ENCODE measurements at regions not wholly inside any gene's neighbourhood (a gene's known extent, or its start where the extent isn't known, plus 50 kb on each side); places are given as distances from the start of the nearest gene placed in this dataset.

DNA sequence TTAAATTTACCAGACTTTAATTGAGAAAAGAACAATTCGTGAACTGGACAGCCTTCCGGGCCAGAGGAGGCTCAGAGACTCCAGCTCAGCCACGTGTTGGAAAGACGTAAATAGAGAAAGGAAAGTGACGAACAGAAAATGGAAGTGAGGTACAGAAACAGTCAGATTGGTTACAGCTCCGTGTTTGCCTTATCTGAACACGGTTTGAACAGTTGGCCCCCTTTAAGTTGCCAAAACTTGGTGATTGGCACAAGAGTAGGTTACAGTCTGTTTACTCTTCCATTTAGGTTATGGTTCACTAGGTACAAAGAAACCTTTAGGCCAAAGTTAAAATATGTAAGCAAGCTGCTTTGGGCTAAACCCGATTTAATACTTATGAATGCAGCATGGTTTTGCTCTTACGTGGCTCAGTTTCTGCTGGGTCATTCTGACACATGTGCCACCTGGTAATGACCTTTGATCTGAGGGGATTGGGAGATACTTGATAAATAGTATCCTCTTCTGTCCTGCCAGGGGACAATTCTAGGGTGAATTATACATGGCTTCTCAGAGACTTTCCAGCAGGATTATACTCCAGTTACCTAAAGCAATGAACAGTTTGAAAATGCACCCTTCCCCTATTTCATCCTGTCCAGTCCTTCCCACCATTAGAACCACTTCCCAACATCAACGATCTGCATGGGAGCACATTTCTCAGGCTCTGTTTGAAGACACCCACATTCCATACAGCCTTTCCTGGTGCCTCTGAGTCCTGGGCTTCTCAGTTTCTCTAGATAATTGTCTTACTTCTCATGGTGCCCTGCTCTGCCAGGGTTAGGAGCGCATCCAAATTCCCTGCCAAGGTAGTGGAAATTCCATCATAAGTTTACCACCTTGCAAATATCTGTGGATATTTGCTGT, 65.1 kb upstream of the TGIF1 start:
- BruUV-seq (replicated peaks), result no TSS peak
- POLR2A ChIA-PET (ENCODE audit: unreplicated experiment), result no interaction called here
- TF ChIP-seq POLR2A (IDR thresholded peaks at IDR 0.05; ENCODE audit: low read depth, low read length) (no peak), MAFK (IDR thresholded peaks at IDR 0.05; ENCODE audit: low read depth, low read length) (no peak), CEBPB (IDR thresholded peaks at IDR 0.05; ENCODE audit: low read depth, low read length) (no peak), MAZ (IDR thresholded peaks at IDR 0.05; ENCODE audit: borderline replicate concordance, low read depth, low read length) (no peak), NFE2L2 (IDR thresholded peaks at IDR 0.05; ENCODE audit: low read depth, low read length) (no peak), MXI1 (IDR thresholded peaks at IDR 0.05; ENCODE audit: borderline replicate concordance, low read depth, low read length) (no peak), RAD21 (IDR thresholded peaks at IDR 0.05; ENCODE audit: low read length) (no peak), SMC3 (IDR thresholded peaks at IDR 0.05; ENCODE audit: low read depth, low read length) (no peak), CHD1 (IDR thresholded peaks at IDR 0.05; ENCODE audit: low read depth, low read length) (no peak), BHLHE40 (IDR thresholded peaks at IDR 0.05; ENCODE audit: low read depth, low read length) (no peak), FOS (IDR thresholded peaks at IDR 0.05; ENCODE audit: low read depth, low read length) (no peak), RCOR1 (IDR thresholded peaks at IDR 0.05; ENCODE audit: insufficient replicate concordance, low read length) (no peak), RFX5 (IDR thresholded peaks at IDR 0.05; ENCODE audit: low read depth, low read length) (no peak)
- TF ChIP-seq, protein P1, sequence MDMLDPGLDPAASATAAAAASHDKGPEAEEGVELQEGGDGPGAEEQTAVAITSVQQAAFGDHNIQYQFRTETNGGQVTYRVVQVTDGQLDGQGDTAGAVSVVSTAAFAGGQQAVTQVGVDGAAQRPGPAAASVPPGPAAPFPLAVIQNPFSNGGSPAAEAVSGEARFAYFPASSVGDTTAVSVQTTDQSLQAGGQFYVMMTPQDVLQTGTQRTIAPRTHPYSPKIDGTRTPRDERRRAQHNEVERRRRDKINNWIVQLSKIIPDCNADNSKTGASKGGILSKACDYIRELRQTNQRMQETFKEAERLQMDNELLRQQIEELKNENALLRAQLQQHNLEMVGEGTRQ (IDR thresholded peaks at IDR 0.05; ENCODE audit: low read depth, low read length), result no peak
- TF ChIP-seq, protein P2, sequence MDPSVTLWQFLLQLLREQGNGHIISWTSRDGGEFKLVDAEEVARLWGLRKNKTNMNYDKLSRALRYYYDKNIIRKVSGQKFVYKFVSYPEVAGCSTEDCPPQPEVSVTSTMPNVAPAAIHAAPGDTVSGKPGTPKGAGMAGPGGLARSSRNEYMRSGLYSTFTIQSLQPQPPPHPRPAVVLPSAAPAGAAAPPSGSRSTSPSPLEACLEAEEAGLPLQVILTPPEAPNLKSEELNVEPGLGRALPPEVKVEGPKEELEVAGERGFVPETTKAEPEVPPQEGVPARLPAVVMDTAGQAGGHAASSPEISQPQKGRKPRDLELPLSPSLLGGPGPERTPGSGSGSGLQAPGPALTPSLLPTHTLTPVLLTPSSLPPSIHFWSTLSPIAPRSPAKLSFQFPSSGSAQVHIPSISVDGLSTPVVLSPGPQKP (IDR thresholded peaks at IDR 0.05; ENCODE audit: borderline replicate concordance, low read depth, low read length), result no peak

More for the DNA sequence above, 65.1 kb upstream of the TGIF1 start:
- ATAC-seq (ENCODE audit: low read depth) (no peak), DNase-seq (no peak)
- CTCF ChIA-PET, result no interaction called here
- intact Hi-C loops (cut with micrococcal nuclease), result no loop called here
- no peak overlapping the region for H3K9ac ChIP-seq (ENCODE audit: low read depth, low read length)
- H2AK9ac ChIP-seq (replicated peaks; ENCODE audit: low read depth, low read length, poor library complexity), result peak overlapping the region; percentile 31
- H3K4me1 ChIP-seq (ENCODE audit: control insufficient read depth, insufficient read depth, low read length), result no peaks in the 10 kb centered on the region
- H4K91ac ChIP-seq (ENCODE audit: insufficient read depth, low read depth, low read length), result no peak overlapping the region
- H3K56ac ChIP-seq (ENCODE audit: extremely low read depth, insufficient read depth, low read length), result no peak overlapping the region
- H2AK5ac ChIP-seq (ENCODE audit: low read depth, low read length), result no peak overlapping the region
- H3K27me3 ChIP-seq (ENCODE audit: control insufficient read depth, insufficient read depth, low read length), result peaks cover 3% of the 10 kb centered on the region; the same call in 1 of the 2 replicates
- H4K5ac ChIP-seq (ENCODE audit: low read depth, low read length), result no peak overlapping the region
- no peak overlapping the region for H3K18ac ChIP-seq (ENCODE audit: low read depth, low read length)
- H4K8ac ChIP-seq (ENCODE audit: low read depth in 2 of 2, low read length in 2 of 2), result no peak overlapping the region
- H3K4me2 ChIP-seq (ENCODE audit: low read depth, low read length), result no peak overlapping the region
- no peaks in the 10 kb centered on the region for H3K79me1 ChIP-seq (ENCODE audit: low read depth in 1 of 2, low read length in 2 of 2)
- no peak overlapping the region for H3K4ac ChIP-seq (ENCODE audit: low read depth, low read length)
- H3K9me3 ChIP-seq (ENCODE audit: control insufficient read depth, insufficient read depth, low read length), result no peaks in the 10 kb centered on the region; the same call in 1 of the 2 replicates
- H3K4me3 ChIP-seq (ENCODE audit: insufficient read depth, low read depth, low read length), result no peak overlapping the region
- no peak overlapping the region for H2BK20ac ChIP-seq (ENCODE audit: low read depth, low read length)
- H2BK5ac ChIP-seq (ENCODE audit: low read depth, low read length, poor library complexity, severe bottlenecking), result no peak overlapping the region
- no peak overlapping the region for H2AFZ ChIP-seq (replicated peaks; ENCODE audit: low read length, poor library complexity)
- no peak overlapping the region for H3K27ac ChIP-seq (ENCODE audit: insufficient read depth, low read length)
- no peaks in the 10 kb centered on the region for H3K36me3 ChIP-seq (ENCODE audit: control insufficient read depth, insufficient read depth, low read length)
- H3K9me1 ChIP-seq (ENCODE audit: insufficient read depth, low read length), result no peaks in the 10 kb centered on the region; the same call in 1 of the 2 replicates
- H3K14ac ChIP-seq (replicated peaks; ENCODE audit: low read depth, low read length), result no peak overlapping the region
- H4K20me1 ChIP-seq (ENCODE audit: insufficient read depth, low read length), result no peaks in the 10 kb centered on the region
- H2BK120ac ChIP-seq (ENCODE audit: low read depth, low read length), result no peak overlapping the region
- H3K23ac ChIP-seq (ENCODE audit: low read depth, low read length), result no peak overlapping the region
- no peak overlapping the region for H2BK15ac ChIP-seq (ENCODE audit: low read depth, low read length)
- in situ Hi-C loops (cut with MboI; ENCODE audit: low sequenced_read_pairs), result no loop called here
- WGBS, 2 experiments (ENCODE audit: extremely low coverage in 2 of 2, insufficient read length in 1 of 2), result 92% methylated on average over 2 of the region's 11 CpGs; no CpG with 5 or more reads in 1 of the 2 experiments
- dilution Hi-C loops (cut with HindIII; ENCODE audit: low sequenced_read_pairs, unreplicated experiment), result no loop called here

Measured in IMR-90 (cell line).